Left colon (tissue), 2 donors: ENCODE measurements at regions not wholly inside any gene's neighbourhood (a gene's known extent, or its start where the extent isn't known, plus 50 kb on each side); places are given as distances from the start of the nearest gene placed in this dataset.

Experiments used
- ATAC-seq: fragments of 200-7000 bp; cut with Tn5 transposase; one replicate; pipeline ENCODE4 v1.9.1; 2020; ENCODE audit warnings: mild to moderate bottlenecking, moderate library complexity
- DNase-seq, 2 donors: peaks; one replicate each; pipeline ENCODE4 v3.0.0-alpha.2; 2020
- intact Hi-C, 2 donors: fragments of 100-400 bp; cut with DNase I in 1 of 2; cut with micrococcal nuclease in 1 of 2; formaldehyde crosslinking; loops; one replicate each; pipeline versions ENCODE4 v1.11.2 to v1.14.0; 2022; cut with DNase I, micrococcal nuclease
- donor health status: DM: no; HTN: no; CAD: no.
- donor health status: DM: yes; HTN: yes; CAD: no.

DNA sequence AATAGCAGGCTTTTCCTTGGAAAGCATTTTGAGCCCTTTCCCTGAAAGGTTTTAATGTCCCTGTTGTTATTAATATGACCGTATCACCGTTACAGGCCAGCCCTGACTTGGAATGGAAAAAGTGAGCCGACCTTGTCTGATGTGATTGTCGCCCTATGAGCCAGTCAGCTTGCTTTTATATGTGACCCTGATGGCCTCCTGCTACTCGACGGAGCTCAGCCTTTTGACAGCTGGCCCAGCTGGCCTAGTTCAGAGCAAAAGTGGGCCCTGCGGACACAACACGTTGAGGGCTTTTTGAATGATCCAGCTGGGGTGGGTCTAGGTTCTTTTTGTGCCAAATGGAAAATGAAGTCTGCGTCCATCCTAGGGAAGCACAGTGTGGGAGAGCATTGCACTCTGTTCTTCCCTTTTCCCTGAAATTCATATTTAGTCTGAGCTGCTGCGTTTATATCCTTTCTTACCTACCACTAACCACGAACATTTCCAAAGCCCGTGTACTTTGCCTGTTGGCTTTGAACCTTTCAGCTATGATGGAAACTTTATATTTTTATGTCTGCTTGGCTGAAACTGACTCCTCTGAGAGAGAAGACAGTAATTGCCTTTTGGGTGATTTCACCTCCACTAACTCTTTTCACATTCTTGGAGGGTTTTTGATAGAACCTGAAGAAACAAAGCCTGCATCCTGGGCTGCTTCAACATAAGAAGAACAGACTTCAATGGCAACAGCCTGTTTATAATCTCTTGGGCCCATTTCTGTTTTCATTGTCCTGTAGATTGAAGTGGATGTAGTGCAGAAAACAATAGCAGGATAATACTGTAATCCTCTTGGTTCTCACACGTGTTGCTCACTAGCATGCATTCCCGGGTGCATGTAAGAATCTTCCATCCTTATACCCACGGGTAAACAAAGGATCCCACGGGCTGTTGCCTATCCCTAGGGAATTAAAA, 121.8 kb upstream of the HDGFL1 start:
- ATAC-seq (no peak), DNase-seq (no peak)
- intact Hi-C loops = no loop called here

DNA sequence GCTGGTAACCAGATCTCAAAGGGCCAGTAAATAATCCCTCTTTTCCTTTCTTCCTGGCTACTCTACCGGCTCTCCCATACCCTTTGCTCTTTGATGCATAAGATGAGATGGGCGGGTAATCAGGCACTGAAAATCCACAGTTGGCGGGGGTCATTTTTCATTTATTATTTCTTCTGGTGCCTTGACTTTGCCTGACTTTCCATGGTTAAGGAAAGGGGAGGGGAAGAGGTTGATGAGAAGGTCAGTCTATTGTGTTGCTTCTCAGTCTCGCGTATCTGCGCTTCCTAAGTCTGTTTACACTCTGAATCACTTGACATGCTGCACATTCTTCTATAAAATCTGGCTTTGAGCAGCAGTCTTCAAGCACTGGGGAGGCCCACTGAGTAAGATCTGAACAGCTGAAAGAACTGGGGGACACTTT, 121.1 kb upstream of the HDGFL1 start:
- ATAC-seq (no peak), DNase-seq (no peak)
- intact Hi-C loops = no loop called here

DNA sequence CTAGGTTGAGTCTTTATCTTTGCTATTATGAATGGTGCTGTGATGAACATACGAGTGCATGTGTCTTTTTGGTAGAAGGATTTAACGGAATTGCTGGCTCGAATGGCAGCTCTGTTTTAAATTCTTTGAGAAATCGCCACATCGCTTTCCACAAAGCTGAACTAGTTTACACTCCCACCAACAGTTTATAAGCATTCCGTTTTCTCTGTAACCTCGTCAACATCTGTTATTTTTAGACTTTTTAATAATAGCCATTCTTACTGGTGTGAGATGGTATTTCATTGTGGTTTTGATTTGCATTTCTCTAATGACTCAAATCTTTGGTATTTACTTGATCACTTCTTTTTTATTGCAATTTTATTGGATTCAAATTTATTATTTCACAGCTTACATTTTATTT, 117.4 kb upstream of the HDGFL1 start:
- DNase-seq (no peak), ATAC-seq (no peak)
- intact Hi-C loops = no loop called here

DNA sequence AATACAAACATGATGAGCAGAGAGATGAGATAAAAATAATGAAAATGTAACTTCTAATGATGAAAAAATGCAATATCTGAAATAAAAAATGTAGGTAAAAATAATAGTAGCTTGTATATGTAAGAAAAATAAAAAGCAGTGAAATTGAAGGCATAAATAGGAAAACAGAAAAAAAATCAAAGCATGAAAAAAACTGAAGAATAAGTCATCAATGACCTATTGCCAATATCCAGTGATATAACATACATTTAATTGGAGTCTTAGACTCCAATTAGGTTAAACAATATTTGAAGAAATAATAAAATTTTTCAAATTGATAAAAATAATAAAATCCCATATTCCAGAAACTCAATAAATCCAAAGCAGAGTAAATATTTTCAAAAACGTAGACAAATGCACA, 114.0 kb upstream of the HDGFL1 start:
- no peak for ATAC-seq
- DNase-seq = no peak
- intact Hi-C loops = no loop called here

DNA sequence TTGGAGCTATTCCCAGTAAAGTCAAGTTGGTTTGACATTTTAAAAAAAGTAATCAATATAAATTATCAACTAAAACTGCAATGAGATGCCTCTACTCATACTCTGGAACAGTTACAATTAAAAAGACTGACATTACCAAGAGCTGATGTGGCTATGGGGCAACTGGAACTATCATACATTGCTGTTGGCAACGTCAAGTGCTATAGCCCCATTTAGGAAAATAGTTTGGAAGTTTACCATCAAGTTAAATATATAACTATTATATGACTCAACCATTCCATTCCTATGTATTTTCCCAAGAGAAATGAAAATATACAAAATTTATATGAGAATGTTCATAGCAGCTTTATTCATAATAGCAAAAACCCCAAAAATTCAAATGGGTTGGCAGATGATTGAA, 111.4 kb upstream of the HDGFL1 start:
- DNase-seq (no peak), ATAC-seq (no peak)
- intact Hi-C loops = no loop called here

DNA sequence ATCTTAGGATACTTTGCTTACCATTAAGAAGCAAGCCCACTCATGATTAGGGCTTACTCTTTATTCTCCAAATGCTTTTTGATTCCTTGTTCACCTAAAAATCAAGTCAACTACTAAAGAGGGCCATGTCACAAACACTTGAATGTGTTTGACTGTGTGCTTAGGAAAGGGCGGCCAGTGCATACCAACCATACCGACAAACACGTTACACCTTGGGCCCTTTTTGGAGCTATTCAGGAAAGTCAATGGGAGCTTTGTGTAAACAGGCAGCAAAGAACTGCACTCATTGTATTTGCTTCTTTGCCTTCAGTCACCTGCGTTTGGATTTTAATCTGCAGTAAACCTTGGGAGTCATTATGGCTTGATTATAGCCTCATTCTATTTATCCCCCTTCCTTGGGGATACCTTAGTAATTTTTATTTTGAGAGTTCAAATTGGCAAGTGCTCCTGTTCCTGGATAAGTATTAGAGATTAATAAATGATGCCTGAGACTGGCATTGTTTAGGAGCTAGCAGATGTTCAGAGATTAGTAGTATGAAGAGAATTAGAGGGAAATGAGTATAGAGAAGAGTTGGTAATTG, 102.6 kb upstream of the HDGFL1 start:
- intact Hi-C loops = no loop called here
- DNase-seq (no peak), ATAC-seq (no peak)

DNA sequence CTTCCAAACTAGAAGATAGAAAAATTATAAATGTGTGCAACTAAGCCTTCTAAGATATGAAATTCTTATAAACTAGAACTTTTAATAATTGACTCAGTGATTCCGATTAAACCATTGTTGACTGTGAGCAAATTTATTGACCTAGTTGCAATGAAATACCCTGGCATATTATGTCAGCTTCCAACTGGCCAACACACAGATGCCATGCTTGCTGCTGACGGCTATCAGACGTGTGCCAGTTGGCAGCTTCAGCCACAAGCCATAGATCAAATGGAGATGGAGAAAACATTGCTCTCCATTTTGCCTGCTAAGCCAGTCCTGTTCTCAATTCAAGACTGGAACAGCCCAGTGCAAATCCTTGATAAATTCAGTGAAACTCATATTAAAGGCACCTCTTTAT, 101.7 kb upstream of the HDGFL1 start:
- intact Hi-C loops = no loop called here
- DNase-seq (no peak), ATAC-seq (no peak)

DNA sequence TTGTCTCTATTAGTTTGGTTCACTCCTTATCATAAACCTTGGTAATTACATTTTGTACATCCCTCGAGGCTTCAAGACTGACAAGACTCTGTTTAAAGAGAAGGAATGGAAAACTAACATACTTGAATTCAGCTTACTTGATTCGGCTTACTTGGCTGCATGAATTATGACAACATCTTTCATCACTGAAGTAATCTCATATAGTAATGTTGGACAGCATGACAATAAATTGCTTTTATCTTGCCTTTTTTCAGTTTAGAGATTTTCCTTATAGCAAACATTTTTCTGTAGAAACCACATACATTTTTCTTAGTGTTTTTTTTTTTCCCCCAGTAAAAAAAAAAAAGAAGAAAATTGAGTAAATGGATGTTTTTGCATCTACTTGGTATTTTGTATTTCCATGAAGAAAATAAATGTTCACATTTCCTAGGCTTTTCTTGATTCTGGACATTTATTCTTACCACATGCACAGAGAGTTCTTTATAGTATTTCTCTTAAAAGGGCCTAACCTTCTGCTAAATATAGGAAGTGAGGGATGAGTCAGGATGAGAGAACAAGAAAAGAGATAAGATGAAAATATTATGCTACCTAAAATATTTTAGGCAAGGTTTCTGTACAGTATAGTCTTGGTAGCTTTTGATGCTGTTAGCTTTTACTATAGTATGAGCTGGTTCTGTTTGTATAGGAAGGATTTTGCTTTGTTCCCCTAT, 101.0 kb upstream of the HDGFL1 start:
- DNase-seq (no peak), ATAC-seq (no peak)
- intact Hi-C loops = no loop called here

DNA sequence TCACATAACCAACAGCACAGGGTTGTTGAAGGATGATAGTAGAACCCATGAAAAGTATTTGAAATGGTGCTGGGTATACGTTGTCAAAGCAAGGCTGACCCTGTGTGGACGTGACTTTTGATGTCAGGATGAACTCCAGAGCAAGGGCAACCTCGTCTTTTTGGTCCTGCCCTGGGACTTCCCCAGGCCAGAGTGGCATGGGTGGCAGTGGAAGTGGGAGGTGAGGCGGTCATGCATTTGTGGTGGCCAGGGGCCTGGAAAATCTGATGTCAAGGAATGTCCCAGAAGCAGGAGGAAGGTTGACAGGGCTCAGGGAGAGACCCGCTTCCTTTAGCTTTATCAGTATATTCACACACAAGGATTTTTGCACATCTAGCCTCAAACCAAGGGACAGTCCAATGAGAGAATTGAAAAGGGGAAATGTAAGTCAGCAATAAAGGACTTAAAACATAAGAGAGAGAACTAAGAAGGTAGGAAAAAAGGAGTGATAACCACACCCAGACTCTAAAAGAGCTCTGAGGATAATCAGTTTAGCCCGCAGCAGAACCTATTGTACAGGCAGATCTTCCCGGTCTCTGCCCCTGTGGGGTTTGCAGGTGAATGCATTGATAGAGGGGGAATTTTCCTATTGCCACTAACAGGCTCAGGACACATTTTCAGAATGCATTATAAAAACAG, 98.8 kb upstream of the HDGFL1 start:
- intact Hi-C loops = no loop called here
- no peak for DNase-seq
- peak; percentile 5 for ATAC-seq

DNA sequence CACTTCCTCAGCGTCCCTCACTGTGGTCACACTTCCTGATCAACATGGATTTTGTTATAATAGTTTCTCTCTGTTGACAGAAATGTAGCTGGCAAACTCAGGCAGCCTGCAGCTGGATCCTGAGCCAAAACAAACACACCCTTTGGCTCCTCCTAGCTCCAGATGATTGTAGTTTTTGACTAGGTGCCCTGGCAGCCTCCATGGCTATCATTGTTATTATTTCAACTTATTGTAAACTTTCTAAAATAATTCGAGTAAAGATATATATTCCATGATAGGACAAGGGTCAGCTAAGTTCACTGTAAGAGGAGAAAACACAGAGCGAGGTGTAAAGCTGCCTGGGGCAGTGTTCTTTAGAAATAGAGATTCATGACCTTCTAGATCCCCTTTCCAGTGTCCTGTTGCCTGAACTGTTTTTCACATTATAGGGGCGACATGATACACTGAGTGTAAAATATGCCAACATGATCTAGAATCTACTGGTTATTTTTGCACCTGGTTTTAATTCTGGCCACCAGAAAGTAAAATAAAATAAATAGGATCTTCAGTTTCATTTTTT, 98.2 kb upstream of the HDGFL1 start:
- ATAC-seq (peak; percentile 99), DNase-seq (peak; percentile 41 to 56)
- intact Hi-C loops = no loop called here

DNA sequence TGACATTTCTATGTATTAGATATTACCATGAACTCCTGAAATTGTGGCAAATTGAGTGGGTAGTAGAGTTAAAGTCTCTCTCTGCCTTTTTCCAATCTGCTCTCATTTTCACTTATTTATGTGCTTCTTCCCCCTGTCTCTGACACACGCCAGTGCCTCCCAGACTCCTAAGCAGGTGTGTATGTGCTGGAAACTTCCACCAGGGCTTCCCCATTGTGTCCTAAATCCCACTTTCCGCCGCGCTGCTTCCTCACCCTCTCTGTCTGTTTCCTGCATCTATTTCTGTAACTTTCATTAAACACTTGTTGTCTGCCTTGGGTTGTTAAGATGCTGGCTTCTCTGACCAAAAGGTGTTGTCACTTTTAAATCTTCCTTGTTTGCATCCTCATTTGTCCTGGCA, 97.6 kb upstream of the HDGFL1 start:
- intact Hi-C loops = no loop called here
- no peak for DNase-seq
- no peak for ATAC-seq

DNA sequence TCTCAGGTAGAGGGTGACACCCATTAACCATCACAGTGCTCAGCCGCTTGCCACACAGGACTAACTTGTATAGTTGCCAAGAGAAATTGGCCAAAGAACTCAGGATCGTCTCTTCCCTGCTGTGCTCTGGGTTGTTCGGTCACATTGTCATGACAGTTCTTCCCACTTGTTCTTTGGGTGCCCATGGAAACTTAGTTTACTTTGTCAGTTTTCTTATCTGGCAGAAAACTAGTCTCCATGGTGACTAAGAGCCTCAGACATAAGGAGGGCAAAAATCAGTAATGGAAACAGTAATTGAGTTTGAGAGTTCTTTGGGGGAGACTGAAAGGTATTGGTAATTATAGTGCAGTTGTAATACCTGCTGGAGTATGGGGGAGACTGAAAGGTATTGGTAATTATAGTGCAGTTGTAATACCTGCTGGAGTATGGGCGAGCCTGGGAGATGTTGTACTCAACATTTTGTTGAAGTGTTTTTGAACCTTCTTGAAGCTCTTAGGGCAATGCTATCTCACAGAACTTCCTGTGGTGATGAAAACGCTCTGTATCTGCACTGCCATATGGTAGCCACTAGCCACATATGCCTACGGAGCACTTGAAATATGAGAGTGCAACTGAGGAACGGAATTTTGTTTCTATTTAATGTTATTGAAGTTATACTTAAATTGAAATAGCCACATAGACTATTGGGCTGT, 95.2 kb upstream of the HDGFL1 start:
- intact Hi-C loops = no loop called here
- ATAC-seq (no peak), DNase-seq (no peak)

DNA sequence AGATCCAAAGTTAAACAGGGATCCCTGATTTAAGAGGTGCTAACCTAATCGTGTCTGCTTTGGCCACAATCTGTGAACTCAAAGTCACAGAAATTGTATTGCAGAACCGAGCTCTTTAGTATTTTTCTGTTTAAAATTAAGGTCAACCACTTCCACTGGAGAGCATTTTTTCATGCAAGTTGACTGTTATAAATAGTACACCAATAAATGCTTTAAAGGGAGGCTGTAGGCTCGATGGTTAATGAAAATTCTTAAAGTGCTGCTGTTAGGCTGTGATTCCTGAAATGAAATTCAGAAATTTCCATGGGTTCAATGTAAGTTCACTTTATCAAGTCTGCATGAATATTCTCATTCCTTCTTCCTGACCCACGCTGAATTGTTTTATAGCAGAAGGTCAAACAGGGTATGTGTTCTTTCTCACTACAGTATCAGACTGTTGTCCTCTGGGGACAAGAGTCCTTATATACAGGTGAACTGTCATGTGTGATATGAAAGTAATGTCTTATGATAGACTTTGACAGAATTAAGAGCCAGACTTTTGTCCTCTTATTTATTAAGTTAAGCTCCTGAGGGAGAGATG, 92.5 kb upstream of the HDGFL1 start:
- no peak for ATAC-seq
- DNase-seq = no peak
- intact Hi-C loops = no loop called here

DNA sequence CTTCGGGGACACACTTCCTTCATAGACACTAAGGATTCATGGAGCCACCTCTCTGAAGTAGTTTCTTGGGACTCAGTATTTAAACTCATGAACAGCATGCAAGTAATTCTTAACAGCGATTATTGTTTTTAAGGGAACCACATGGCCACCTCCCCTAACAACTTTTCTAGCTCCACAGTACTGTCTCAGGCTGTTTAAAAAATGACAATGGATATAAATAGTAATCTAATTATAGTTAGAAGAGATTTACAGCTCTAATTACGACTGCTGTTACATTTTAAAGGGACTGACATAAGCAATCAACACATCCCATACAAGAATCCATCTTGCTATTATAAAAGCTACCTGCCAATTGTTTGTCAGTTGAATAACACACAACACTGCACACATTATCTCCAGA, 72.1 kb upstream of the HDGFL1 start:
- ATAC-seq = no peak
- DNase-seq = no peak
- intact Hi-C loops = no loop called here

DNA sequence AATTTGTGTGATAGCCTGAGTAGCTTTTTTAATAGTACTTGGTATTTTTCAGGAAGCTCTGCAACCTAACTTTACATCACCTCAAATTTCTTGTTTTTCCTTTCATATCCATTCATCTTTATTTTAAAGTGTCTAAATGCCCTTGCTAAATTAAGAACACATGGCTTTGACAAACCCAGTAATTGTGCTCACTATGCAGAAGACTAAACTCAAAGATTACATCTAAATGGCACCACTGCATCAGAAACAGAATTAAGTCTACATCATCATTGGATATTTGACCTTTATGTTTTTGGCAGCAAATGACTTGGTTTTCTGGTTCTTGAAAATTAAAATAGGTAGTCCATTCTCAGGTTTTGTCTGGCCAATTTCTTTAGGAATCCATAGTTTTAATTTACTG, 69.6 kb upstream of the HDGFL1 start:
- intact Hi-C loops = no loop called here
- no peak for DNase-seq
- no peak for ATAC-seq

DNA sequence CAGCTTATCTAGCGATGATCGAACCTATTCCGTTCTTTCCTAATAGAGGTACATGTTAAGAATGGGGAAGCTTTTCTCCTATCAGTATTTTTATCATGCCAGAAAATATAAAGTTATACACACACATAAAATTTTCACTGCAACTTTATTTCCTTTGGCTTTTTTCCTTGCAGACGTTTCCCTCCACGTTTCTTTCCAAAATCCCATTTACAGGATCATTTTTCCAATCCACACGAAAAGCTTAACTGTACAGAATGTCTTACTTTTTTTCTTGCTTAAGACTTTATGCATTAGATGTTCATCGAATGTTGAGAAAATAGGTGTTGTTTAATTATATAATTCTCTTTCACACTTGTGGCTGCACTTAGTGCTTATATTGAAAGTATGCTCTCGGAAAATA, 62.9 kb upstream of the HDGFL1 start:
- intact Hi-C loops = no loop called here
- DNase-seq = no peak
- no peak for ATAC-seq

DNA sequence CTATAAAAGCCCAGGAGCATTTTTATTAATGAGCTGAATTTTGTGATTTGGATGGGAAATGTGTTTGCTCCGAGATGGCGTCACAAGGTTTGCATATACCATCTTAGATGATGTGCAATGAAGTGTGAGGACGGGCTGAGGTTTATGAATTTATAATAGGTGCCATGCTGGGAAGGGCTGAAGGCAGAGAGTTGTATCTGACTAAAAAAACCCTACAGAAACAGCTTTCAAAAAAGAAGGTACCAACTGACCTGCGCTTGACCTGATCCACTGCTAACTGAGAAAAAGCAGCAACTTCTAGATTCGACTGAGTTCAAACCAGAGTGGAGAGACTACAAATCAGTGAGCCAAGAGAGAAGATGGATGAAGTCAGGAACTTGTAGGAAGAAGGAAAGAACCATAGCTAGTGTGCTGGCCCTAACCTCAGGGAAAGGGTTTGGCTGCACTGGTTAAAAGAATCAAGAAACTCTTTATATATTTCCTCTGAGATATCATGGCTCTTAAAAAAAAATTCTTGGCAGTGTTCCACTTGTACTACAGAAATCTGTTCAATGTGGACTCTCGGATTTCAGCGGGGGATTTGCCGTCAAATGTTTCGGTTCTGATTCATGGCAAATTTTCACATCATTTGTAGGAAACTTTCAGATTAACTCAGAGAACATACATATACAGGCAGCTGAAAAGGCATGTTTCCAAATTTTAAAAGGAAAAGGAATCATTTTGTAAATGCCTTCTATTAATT, 56.5 kb upstream of the HDGFL1 start:
- ATAC-seq = no peak
- no peak for DNase-seq
- intact Hi-C loops = no loop called here

DNA sequence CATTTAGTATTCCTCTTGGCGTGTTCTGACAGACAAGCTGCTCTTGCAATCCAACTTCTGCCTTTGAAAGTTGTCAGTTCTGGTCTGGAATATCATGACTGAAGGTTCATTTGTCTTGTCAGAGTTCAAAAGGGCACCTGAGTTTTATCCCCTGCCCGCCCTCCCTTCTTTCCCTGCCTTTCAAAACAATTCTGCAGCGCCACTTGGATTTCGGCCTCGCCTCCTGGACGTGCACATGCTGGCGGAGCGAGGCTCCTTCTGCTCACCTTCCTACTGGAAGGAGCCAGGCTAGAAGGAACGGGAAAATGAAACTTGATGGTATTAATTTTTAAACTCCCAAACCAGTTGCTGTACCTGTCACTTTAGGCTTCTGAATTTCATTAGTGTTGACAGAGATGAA, 55.7 kb upstream of the HDGFL1 start:
- intact Hi-C loops = no loop called here
- ATAC-seq = no peak
- DNase-seq = no peak
